NB4 (cell line): ENCODE measurements at regions not wholly inside any gene's neighbourhood (a gene's known extent, or its start where the extent isn't known, plus 50 kb on each side); places are given as distances from the start of the nearest gene placed in this dataset.

Experiments
- MYC ChIP-seq: IDR thresholded peaks from 2 replicates; pipeline ENCODE4 v1.6.1; 2011; ENCODE audit warnings: low read depth, low read length
- POLR2A ChIP-seq: IDR thresholded peaks from 2 replicates; pipeline ENCODE4 v1.6.1; 2011; ENCODE audit warnings: mild to moderate bottlenecking; ENCODE audit not compliant: insufficient read length; ENCODE audit errors: extremely low read depth
- TF ChIP-seq, protein P1 (sequence below): IDR thresholded peaks from one replicate; pipeline ENCODE4 v1.5.1; 2012; ENCODE audit warnings: low read depth, low read length
- TF ChIP-seq, protein P2 (sequence below): IDR thresholded peaks from 2 replicates; pipeline ENCODE4 v1.6.1; 2011; ENCODE audit warnings: low read depth, low read length

- TF ChIP-seq, protein P1, sequence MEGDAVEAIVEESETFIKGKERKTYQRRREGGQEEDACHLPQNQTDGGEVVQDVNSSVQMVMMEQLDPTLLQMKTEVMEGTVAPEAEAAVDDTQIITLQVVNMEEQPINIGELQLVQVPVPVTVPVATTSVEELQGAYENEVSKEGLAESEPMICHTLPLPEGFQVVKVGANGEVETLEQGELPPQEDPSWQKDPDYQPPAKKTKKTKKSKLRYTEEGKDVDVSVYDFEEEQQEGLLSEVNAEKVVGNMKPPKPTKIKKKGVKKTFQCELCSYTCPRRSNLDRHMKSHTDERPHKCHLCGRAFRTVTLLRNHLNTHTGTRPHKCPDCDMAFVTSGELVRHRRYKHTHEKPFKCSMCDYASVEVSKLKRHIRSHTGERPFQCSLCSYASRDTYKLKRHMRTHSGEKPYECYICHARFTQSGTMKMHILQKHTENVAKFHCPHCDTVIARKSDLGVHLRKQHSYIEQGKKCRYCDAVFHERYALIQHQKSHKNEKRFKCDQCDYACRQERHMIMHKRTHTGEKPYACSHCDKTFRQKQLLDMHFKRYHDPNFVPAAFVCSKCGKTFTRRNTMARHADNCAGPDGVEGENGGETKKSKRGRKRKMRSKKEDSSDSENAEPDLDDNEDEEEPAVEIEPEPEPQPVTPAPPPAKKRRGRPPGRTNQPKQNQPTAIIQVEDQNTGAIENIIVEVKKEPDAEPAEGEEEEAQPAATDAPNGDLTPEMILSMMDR: no peak
- TF ChIP-seq POLR2A: no peak
- no peak for TF ChIP-seq MYC
- TF ChIP-seq, protein P2, sequence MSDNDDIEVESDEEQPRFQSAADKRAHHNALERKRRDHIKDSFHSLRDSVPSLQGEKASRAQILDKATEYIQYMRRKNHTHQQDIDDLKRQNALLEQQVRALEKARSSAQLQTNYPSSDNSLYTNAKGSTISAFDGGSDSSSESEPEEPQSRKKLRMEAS: no peak
Observed at GRCh38 chr12:60921541-60921940, 1325.7 kb downstream of the SLC16A7 start.
